Mesenchymal stem cell (in vitro differentiated cells and primary cell): ENCODE measurements at regions not wholly inside any gene's neighbourhood (a gene's known extent, or its start where the extent isn't known, plus 50 kb on each side); places are given as distances from the start of the nearest gene placed in this dataset.

ENCODE experiments used
- DNase-seq: peaks from one replicate; pipeline ENCODE4 v3.0.0-alpha.2; 2013
- H2AFZ ChIP-seq: one replicate; pipeline ENCODE4 v1.6.1; 2013; ENCODE audit warnings: low read depth, mild to moderate bottlenecking, control low read depth, inconsistent platforms, low read length, moderate library complexity
- H2AK5ac ChIP-seq: 2 replicates; pipeline ENCODE4 v1.6.1; 2013; ENCODE audit warnings: low read length, moderate library complexity, mild to moderate bottlenecking, inconsistent platforms; ENCODE audit not compliant: severe bottlenecking
- H2BK120ac ChIP-seq: one replicate; pipeline ENCODE4 v1.6.1; 2013; ENCODE audit warnings: low read depth, mild to moderate bottlenecking, inconsistent platforms, low read length, moderate library complexity
- H2BK12ac ChIP-seq, 2 experiments: one replicate each; pipeline ENCODE4 v1.6.1; 2013; ENCODE audit warnings: inconsistent platforms in 2 of 2, low read length in 2 of 2, mild to moderate bottlenecking in 2 of 2, moderate library complexity in 2 of 2, control low read depth in 1 of 2
- H2BK15ac ChIP-seq: one replicate; pipeline ENCODE4 v1.6.1; 2013; ENCODE audit warnings: mild to moderate bottlenecking, low read depth, inconsistent platforms; ENCODE audit not compliant: poor library complexity, severe bottlenecking
- H2BK5ac ChIP-seq: 2 replicates; pipeline ENCODE4 v1.6.1; 2013; ENCODE audit warnings: low read depth, mild to moderate bottlenecking, low read length, control low read depth, inconsistent platforms; ENCODE audit not compliant: poor library complexity, severe bottlenecking
- H3K14ac ChIP-seq, 2 experiments: one replicate each; pipeline ENCODE4 v1.6.1; 2013; ENCODE audit warnings: inconsistent platforms in 2 of 2, low read length in 2 of 2, control low read depth in 1 of 2, mild to moderate bottlenecking in 1 of 2, moderate library complexity in 1 of 2
- H3K18ac ChIP-seq, 2 experiments: one replicate each; pipeline ENCODE4 v1.6.1; 2013; ENCODE audit warnings: inconsistent platforms in 2 of 2, low read length in 2 of 2, control low read depth in 1 of 2, low read depth in 1 of 2, mild to moderate bottlenecking in 1 of 2
- H3K23ac ChIP-seq, 2 experiments: one replicate each; pipeline ENCODE4 v1.6.1; 2013; ENCODE audit warnings: inconsistent platforms in 2 of 2, low read length in 2 of 2, mild to moderate bottlenecking in 2 of 2, moderate library complexity in 2 of 2, control low read depth in 1 of 2
- H3K27ac ChIP-seq: 2 replicates; pipeline ENCODE4 v1.5.1; 2013; ENCODE audit warnings: mild to moderate bottlenecking, moderate library complexity, low read length, control low read depth, inconsistent platforms; ENCODE audit not compliant: poor library complexity, severe bottlenecking
- H3K27me3 ChIP-seq, 2 experiments: 2 replicates each; pipeline versions ENCODE4 v1.6.1 to v1.7.0; 2013; ENCODE audit warnings: low read length in 2 of 2, mild to moderate bottlenecking in 2 of 2, moderate library complexity in 2 of 2, control low read depth in 1 of 2, inconsistent platforms in 1 of 2; ENCODE audit not compliant: control insufficient read depth in 1 of 2, insufficient read depth in 1 of 2
- H3K36me3 ChIP-seq, 2 experiments: 2 replicates each; pipeline versions ENCODE4 v1.6.1 to v1.7.0; 2013; ENCODE audit warnings: low read length in 2 of 2, control low read depth in 1 of 2, inconsistent platforms in 1 of 2, low read depth in 1 of 2, mild to moderate bottlenecking in 1 of 2; ENCODE audit not compliant: insufficient read depth in 2 of 2, control insufficient read depth in 1 of 2
- H3K4ac ChIP-seq, 2 experiments: one replicate each; pipeline ENCODE4 v1.6.1; 2013; ENCODE audit warnings: inconsistent platforms in 2 of 2, low read length in 2 of 2, mild to moderate bottlenecking in 2 of 2, moderate library complexity in 2 of 2, control low read depth in 1 of 2, low read depth in 1 of 2
- H3K4me1 ChIP-seq: 2 replicates; pipeline ENCODE4 v1.6.1; 2013; ENCODE audit warnings: low read depth, low read length, control low read depth; ENCODE audit not compliant: control insufficient read depth, insufficient read depth
- H3K4me2 ChIP-seq: 2 replicates; pipeline ENCODE4 v1.6.1; 2013; ENCODE audit warnings: low read length, mild to moderate bottlenecking, inconsistent platforms; ENCODE audit not compliant: poor library complexity, severe bottlenecking
- H3K4me3 ChIP-seq, 2 experiments: 2 replicates each; pipeline versions ENCODE4 v1.5.1 to v1.7.0; 2013; ENCODE audit warnings: low read length in 2 of 2, mild to moderate bottlenecking in 2 of 2, control low read depth in 1 of 2, low read depth in 1 of 2; ENCODE audit not compliant: insufficient read depth in 1 of 2
- H3K79me1 ChIP-seq: replicated peaks from 2 replicates; pipeline ENCODE4 v1.6.1; 2013; ENCODE audit warnings: mild to moderate bottlenecking, control low read depth, low read length, inconsistent platforms; ENCODE audit not compliant: poor library complexity, severe bottlenecking
- H3K9ac ChIP-seq: 2 replicates; pipeline ENCODE4 v1.7.0; 2013; ENCODE audit warnings: mild to moderate bottlenecking, low read length, moderate library complexity
- H3K9me3 ChIP-seq: 2 replicates; pipeline ENCODE4 v1.7.0; 2013; ENCODE audit warnings: mild to moderate bottlenecking, low read length; ENCODE audit not compliant: control insufficient read depth
- H4K8ac ChIP-seq: one replicate; pipeline ENCODE4 v1.6.1; 2013; ENCODE audit warnings: inconsistent platforms, mild to moderate bottlenecking, low read length, moderate library complexity
- H4K91ac ChIP-seq: one replicate; pipeline ENCODE4 v1.6.1; 2013; ENCODE audit warnings: mild to moderate bottlenecking, low read length, inconsistent platforms
- WGBS: methylation state at CpG from one replicate; pipeline ENCODE4 v1.1.7; 2013; ENCODE audit warnings: mixed read lengths; 5-methylcytosine and 5-hydroxymethylcytosine counted together

DNA sequence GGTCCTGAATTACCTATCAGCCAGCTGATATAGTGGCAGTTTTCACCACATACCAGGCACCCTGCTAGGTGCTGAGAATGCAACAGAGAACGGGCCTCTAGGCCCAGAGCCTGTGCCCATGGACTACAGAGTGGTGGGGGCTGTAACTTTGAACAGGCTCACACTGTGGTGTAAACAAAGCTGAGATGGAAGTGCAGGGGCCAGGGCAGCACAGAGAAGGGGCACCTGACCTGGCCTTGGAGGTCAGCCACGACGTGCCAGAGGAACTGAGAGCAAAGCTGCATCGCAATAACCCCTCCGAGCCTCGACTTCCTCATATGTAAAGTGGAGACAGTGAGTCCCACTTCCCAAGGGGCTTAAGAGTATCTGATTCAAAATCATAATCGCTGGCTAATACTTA lies 105.8 kb downstream of the MAFB start:
- no peaks in the 10 kb centered on the region for H3K4me1 ChIP-seq
- no peak overlapping the region for H3K18ac ChIP-seq
- WGBS: 78% methylated on average over 7 of the region's 7 CpGs
- H3K36me3 ChIP-seq: no peaks in the 10 kb centered on the region
- H2BK15ac ChIP-seq: no peak overlapping the region
- no peak overlapping the region for H4K8ac ChIP-seq
- no peaks in the 10 kb centered on the region for H3K9me3 ChIP-seq
- H3K4me3 ChIP-seq: no peak overlapping the region
- H3K9ac ChIP-seq: no peak overlapping the region
- H3K23ac ChIP-seq: no peak overlapping the region
- H2BK5ac ChIP-seq: no peak overlapping the region
- H2BK120ac ChIP-seq: no peak overlapping the region
- no peak overlapping the region for H2AFZ ChIP-seq
- no peak overlapping the region for H2AK5ac ChIP-seq
- no peak overlapping the region for H3K4ac ChIP-seq
- H3K4me2 ChIP-seq: no peak overlapping the region
- peaks cover 2 to 3% of the 10 kb centered on the region in 2 experiments for H3K27me3 ChIP-seq
- no peak overlapping the region for H2BK12ac ChIP-seq
- no peak for DNase-seq
- H3K79me1 ChIP-seq: no peaks in the 10 kb centered on the region
- no peak overlapping the region for H4K91ac ChIP-seq
- H3K27ac ChIP-seq: no peak overlapping the region
- H3K14ac ChIP-seq: no peak overlapping the region

DNA sequence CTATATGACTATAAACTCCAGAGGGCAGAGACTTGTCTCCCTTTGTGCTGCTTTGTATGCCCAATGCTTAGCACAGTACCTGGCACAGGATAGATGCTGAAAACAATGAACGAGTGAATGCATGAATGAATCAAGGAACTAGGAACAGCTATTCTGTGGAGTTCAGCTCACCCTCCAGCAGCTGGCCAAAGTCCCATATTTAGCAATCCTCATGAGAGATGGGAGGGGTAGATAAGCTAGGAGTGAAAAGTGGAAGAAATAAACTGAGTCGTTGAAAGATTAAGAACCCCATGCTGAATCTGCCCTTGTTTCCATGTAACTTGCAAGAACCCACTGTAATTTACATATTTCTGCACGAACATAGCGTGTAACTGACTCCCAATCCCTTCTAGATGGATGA lies 106.5 kb downstream of the MAFB start:
- Histone ChIP-seq H2AK5ac (no peak overlapping the region), H3K4me3 (no peak overlapping the region), H3K14ac (no peak overlapping the region), H2BK120ac (no peak overlapping the region), H3K79me1 (no peaks in the 10 kb centered on the region), H2BK5ac (no peak overlapping the region), H3K9me3 (no peaks in the 10 kb centered on the region), H2BK12ac (no peak overlapping the region), H3K27ac (no peak overlapping the region), H2AFZ (no peak overlapping the region), H3K9ac (no peak overlapping the region), H3K27me3 (peaks cover 3 to 5% of the 10 kb centered on the region in 2 experiments), H3K4me1 (no peaks in the 10 kb centered on the region), H3K36me3 (no peaks in the 10 kb centered on the region), H3K18ac (no peak overlapping the region), H2BK15ac (no peak overlapping the region), H3K4ac (no peak overlapping the region), H4K91ac (no peak overlapping the region), H3K23ac (no peak overlapping the region), H3K4me2 (no peak overlapping the region), H4K8ac (no peak overlapping the region)
- 81% methylated on average over 4 of the region's 4 CpGs for WGBS
- no peak for DNase-seq

GRCh38 chr20:40579701-40580100 lies 109.3 kb downstream of the MAFB start:
- H2AFZ ChIP-seq: no peak overlapping the region
- H3K27me3 ChIP-seq: peaks cover 5 to 10% of the 10 kb centered on the region in 2 experiments
- no peak overlapping the region for H2BK12ac ChIP-seq
- H3K79me1 ChIP-seq: no peaks in the 10 kb centered on the region
- DNase-seq: no peak
- H3K14ac ChIP-seq: no peak overlapping the region
- no peak overlapping the region for H3K23ac ChIP-seq
- H3K9ac ChIP-seq: no peak overlapping the region
- no peak overlapping the region for H4K91ac ChIP-seq
- no peak overlapping the region for H2AK5ac ChIP-seq
- no peak overlapping the region for H2BK120ac ChIP-seq
- H3K27ac ChIP-seq: no peak overlapping the region
- no peak overlapping the region for H2BK5ac ChIP-seq
- no peak overlapping the region for H3K4me2 ChIP-seq
- no peak overlapping the region for H3K4me3 ChIP-seq
- no peak overlapping the region for H3K4ac ChIP-seq
- no peaks in the 10 kb centered on the region for H3K4me1 ChIP-seq
- no peak overlapping the region for H3K18ac ChIP-seq
- WGBS: 92% methylated on average over 1 of the region's 1 CpG
- H4K8ac ChIP-seq: no peak overlapping the region
- no peak overlapping the region for H2BK15ac ChIP-seq
- no peaks in the 10 kb centered on the region for H3K9me3 ChIP-seq
- H3K36me3 ChIP-seq: no peaks in the 10 kb centered on the region

- Histone ChIP-seq H4K91ac (no peak overlapping the region), H3K9me3 (peaks cover 3% of the 10 kb centered on the region), H3K27ac (no peak overlapping the region), H3K4ac (no peak overlapping the region), H3K4me3 (no peak overlapping the region), H2BK120ac (no peak overlapping the region), H3K4me1 (no peaks in the 10 kb centered on the region), H3K4me2 (no peak overlapping the region), H3K18ac (no peak overlapping the region), H2AFZ (no peak overlapping the region), H4K8ac (no peak overlapping the region), H2AK5ac (no peak overlapping the region), H2BK12ac (no peak overlapping the region), H2BK5ac (no peak overlapping the region), H3K36me3 (no peaks in the 10 kb centered on the region), H3K79me1 (no peaks in the 10 kb centered on the region), H3K14ac (no peak overlapping the region), H3K9ac (no peak overlapping the region), H3K23ac (no peak overlapping the region), H2BK15ac (no peak overlapping the region), H3K27me3 (peaks cover 5 to 10% of the 10 kb centered on the region in 2 experiments)
- DNase-seq: no peak
- 81% methylated on average over 4 of the region's 4 CpGs for WGBS
These were observed 110.1 kb downstream of the MAFB start for GRCh38 chr20:40578961-40579360.
